ENCODE measurements at regions not wholly inside any gene's neighbourhood (a gene's known extent, or its start where the extent isn't known, plus 50 kb on each side); places are given as distances from the start of the nearest gene placed in this dataset.
A peak's percentile ranks its signal among the peaks of the same experiment; 100 is the strongest.

GRCh38 chr2:220682616-220683015 is 889.5 kb downstream of the EPHA4 start:
- TF ChIP-seq POLR2AphosphoS5 (IDR thresholded peaks at IDR 0.05; ENCODE audit: insufficient read depth in 1 of 2, low read depth in 1 of 2) = peak in 1 of 2 donors; percentile 73
- TF ChIP-seq CTCF (IDR thresholded peaks at IDR 0.05) = no peak
